Right lobe of liver (tissue), 6 donors: ENCODE measurements at regions not wholly inside any gene's neighbourhood (a gene's known extent, or its start where the extent isn't known, plus 50 kb on each side); places are given as distances from the start of the nearest gene placed in this dataset.

ENCODE experiments used
- ATAC-seq, 4 donors: fragments of 200-7000 bp; cut with Tn5 transposase; one replicate each; pipeline ENCODE4 v1.9.1; 2020; ENCODE audit warnings: mild to moderate bottlenecking in 4 of 4, moderate library complexity in 4 of 4
- DNase-seq, 3 donors: peaks; one replicate each; pipeline ENCODE4 v3.0.0-alpha.2; 2020
- H3K27ac ChIP-seq, 3 donors: fragments of 200-600 bp; one replicate each; pipeline ENCODE4 v1.8.0; 2022
- H3K27me3 ChIP-seq, 2 donors: fragments of 200-600 bp; one replicate each; pipeline ENCODE4 v1.8.0; 2022
- H3K36me3 ChIP-seq, 4 donors: fragments of 200-600 bp; sonication (generic) in 1 of 4; one replicate each; pipeline versions ENCODE4 v1.5.1 to v1.8.0; 2017 to 2022; ENCODE audit warnings: control low read depth in 1 of 4
- H3K4me1 ChIP-seq, 4 donors: fragments of 200-600 bp; sonication (generic) in 1 of 4; one replicate each; pipeline versions ENCODE4 v1.5.1 to v1.8.0; 2017 to 2022; ENCODE audit warnings: control low read depth in 1 of 4
- H3K4me3 ChIP-seq, 3 donors: fragments of 200-600 bp; one replicate each; pipeline ENCODE4 v1.8.0; 2022
- H3K9me3 ChIP-seq, 4 donors: fragments of 200-600 bp; sonication (generic) in 1 of 4; one replicate each; pipeline versions ENCODE4 v1.5.1 to v1.8.0; 2017 to 2022; ENCODE audit warnings: control low read depth in 1 of 4
- CTCF ChIP-seq, 4 donors: fragments of 200-600 bp in 3 of 4; fragments of 450-650 bp in 1 of 4; IDR thresholded peaks; one replicate each; pipeline versions ENCODE4 v1.5.1 to v1.8.0; 2016 to 2022; ENCODE audit warnings: antibody characterized with exemption in 4 of 4, mild to moderate bottlenecking in 2 of 4
- POLR2A ChIP-seq: fragments of 450-650 bp; IDR thresholded peaks from one replicate; pipeline ENCODE4 v1.6.1; 2017; ENCODE audit warnings: antibody characterized with exemption, mild to moderate bottlenecking
- WGBS: methylation state at CpG from one replicate; pipeline ENCODE4 v1.1.6; 2018; ENCODE audit warnings: low coverage, low lambda C conversion rate; ENCODE audit not compliant: insufficient coverage; ENCODE audit errors: missing lambda C conversion rate; 5-methylcytosine and 5-hydroxymethylcytosine counted together
- intact Hi-C, 2 donors: fragments of 100-400 bp; cut with DNase I; formaldehyde crosslinking; loops; one replicate each; pipeline versions ENCODE4 v1.11.2 to v1.14.1; 2022
- donor health status: DM: no; HTN: yes; CAD: no.
- donor health status: DM: no; HTN: no; CAD: no.
- donor health status: DM: no; HTN: no; CAD: no.
- donor health status: DM: no; HTN: yes; CAD: no.
- donor health status: DM: no; HTN: yes; CAD: no.

DNA sequence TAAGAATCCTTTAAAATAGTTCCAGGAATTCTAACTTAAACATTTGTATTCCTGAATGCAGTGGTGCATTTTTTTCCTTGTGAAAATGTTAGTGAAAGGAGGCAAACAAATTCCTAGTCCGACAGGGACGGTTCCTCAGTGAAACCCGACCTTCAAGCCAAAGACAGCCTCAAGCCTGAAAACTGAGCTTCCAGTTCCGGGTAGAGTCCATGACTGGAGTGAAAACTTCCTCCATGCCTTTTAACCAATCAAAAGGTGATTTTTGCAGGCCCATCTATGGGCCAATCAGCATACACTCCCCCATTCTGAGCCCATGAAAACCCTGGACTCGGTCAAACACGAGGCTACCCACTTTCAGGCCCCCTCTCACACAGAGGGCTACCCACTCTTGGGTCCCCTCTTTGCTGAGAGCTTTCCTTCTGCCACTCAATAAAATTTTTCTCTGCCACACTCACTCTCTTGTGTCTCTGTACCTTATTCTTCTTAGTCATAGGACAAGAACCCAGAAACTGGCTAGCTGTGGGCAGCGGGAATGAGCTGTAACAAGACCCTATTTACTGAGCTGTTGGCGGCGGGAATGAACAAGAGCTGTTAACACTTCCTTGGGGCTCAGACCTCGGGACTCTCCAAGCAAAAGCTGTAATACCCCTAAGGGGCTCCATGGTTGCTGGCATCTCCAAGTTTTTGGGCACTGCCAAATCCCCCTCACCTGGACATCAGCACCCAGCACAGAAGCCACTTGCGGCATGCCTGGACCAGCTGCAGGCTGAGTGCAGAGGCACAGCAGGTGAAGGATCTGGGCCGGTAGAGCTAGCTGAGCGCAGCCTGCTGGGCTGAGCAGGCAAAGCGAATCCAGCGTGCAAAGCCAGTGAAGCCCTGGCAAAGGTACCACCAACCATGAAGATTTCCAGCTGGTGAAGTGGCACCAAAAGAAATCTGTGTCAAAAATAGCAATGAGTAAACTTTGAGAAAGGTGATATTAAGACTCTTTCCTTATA lies 598.8 kb downstream of the MCTP2 start:
- ATAC-seq (no peak), DNase-seq (no peak)
- no peak for TF ChIP-seq CTCF (IDR thresholded peaks at IDR 0.05)
- TF ChIP-seq POLR2A = no peak
- Histone ChIP-seq H3K36me3 (no peaks in the 10 kb centered on the region), H3K4me3 (no peak overlapping the region), H3K27ac (no peak overlapping the region), H3K27me3 (no peaks in the 10 kb centered on the region), H3K4me1 (no peaks in the 10 kb centered on the region), H3K9me3 (no peaks in the 10 kb centered on the region)
- intact Hi-C loops = no loop called here
- 74% methylated on average over 15 of the region's 15 CpGs for WGBS

- no peaks in the 10 kb centered on the region for H3K9me3 ChIP-seq
- no peak overlapping the region for H3K4me3 ChIP-seq
- no peaks in the 10 kb centered on the region for H3K36me3 ChIP-seq
- ATAC-seq (no peak), DNase-seq (no peak)
- intact Hi-C loops = no loop called here
- 82% methylated on average over 3 of the region's 3 CpGs for whole genome bisulfite sequencing
- no peaks in the 10 kb centered on the region for H3K4me1 ChIP-seq
- H3K27me3 ChIP-seq = no peaks in the 10 kb centered on the region
- H3K27ac ChIP-seq = no peak overlapping the region
- TF ChIP-seq POLR2A = no peak
- TF ChIP-seq CTCF (IDR thresholded peaks at IDR 0.05) = no peak
Measured at GRCh38 chr15:94834000-94834399, 602.6 kb downstream of the MCTP2 start.

GRCh38 chr15:94834494-94834893 lies 603.1 kb downstream of the MCTP2 start:
- Histone ChIP-seq H3K4me3 (no peak overlapping the region), H3K9me3 (no peaks in the 10 kb centered on the region), H3K36me3 (no peaks in the 10 kb centered on the region), H3K4me1 (no peaks in the 10 kb centered on the region), H3K27ac (no peak overlapping the region), H3K27me3 (no peaks in the 10 kb centered on the region)
- ATAC-seq (no peak), DNase-seq (no peak)
- WGBS = 57% methylated on average over 1 of the region's 1 CpG
- TF ChIP-seq POLR2A = no peak
- intact Hi-C loops = no loop called here

DNA sequence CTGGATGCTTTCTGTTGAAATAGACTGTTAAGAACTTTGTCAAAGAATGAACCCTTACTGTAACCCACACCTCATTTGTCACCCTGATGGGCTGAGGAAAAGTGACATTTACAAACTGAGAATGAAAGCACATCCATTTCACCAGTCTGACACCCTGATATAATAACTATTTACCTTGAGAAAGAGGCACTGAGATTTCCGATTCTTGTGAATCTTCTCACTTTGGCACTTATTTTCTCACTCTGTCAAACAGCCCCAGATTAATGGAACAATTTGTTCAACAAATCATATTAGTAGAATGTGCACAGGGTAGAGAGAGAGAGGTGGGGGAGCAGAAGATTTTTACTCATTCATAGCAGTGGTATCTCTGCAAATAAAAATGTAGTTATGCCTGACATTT lies 606.9 kb downstream of the MCTP2 start:
- H3K4me3 ChIP-seq = no peak overlapping the region
- DNase-seq (no peak), ATAC-seq (no peak)
- WGBS = 41% methylated on average over 1 of the region's 1 CpG
- TF ChIP-seq POLR2A = no peak
- no peak for TF ChIP-seq CTCF (IDR thresholded peaks at IDR 0.05)
- H3K27me3 ChIP-seq = no peaks in the 10 kb centered on the region
- H3K9me3 ChIP-seq = peaks cover 0 to 7% (median 0%) of the 10 kb centered on the region in 4 donors
- no peak overlapping the region for H3K27ac ChIP-seq
- H3K36me3 ChIP-seq = no peaks in the 10 kb centered on the region
- no peaks in the 10 kb centered on the region for H3K4me1 ChIP-seq
- intact Hi-C loops = no loop called here
